Neuronal stem cell (in vitro differentiated cells): ENCODE measurements at regions not wholly inside any gene's neighbourhood (a gene's known extent, or its start where the extent isn't known, plus 50 kb on each side); places are given as distances from the start of the nearest gene placed in this dataset.
A peak's percentile ranks its signal among the peaks of the same experiment; 100 is the strongest.

ENCODE experiments used
- DNase-seq: peaks from one replicate; pipeline ENCODE4 v3.0.0-alpha.2; 2013; ENCODE audit warnings: low spot score
- H2AFZ ChIP-seq: one replicate; pipeline ENCODE4 v1.6.1; 2013; ENCODE audit warnings: mild to moderate bottlenecking, low read length, inconsistent platforms
- H2AK5ac ChIP-seq: 2 replicates; pipeline ENCODE4 v1.6.1; 2013; ENCODE audit warnings: low read depth, mild to moderate bottlenecking, inconsistent platforms, low read length, moderate library complexity, mixed read lengths
- H2BK120ac ChIP-seq: 2 replicates; pipeline ENCODE4 v1.6.1; 2013; ENCODE audit warnings: low read depth, mild to moderate bottlenecking, inconsistent platforms, low read length, moderate library complexity, mixed read lengths
- H2BK12ac ChIP-seq: one replicate; pipeline ENCODE4 v1.6.1; 2013; ENCODE audit warnings: low read length, inconsistent platforms
- H2BK15ac ChIP-seq: 2 replicates; pipeline ENCODE4 v1.6.1; 2013; ENCODE audit warnings: mild to moderate bottlenecking, low read length, inconsistent platforms, mixed read lengths
- H2BK5ac ChIP-seq: one replicate; pipeline ENCODE4 v1.6.1; 2013; ENCODE audit warnings: inconsistent platforms, mild to moderate bottlenecking, low read length, moderate library complexity
- H3K14ac ChIP-seq: one replicate; pipeline ENCODE4 v1.6.1; 2013; ENCODE audit warnings: low read length, inconsistent platforms
- H3K18ac ChIP-seq: 2 replicates; pipeline ENCODE4 v1.6.1; 2013; ENCODE audit warnings: low read length, inconsistent platforms
- H3K23ac ChIP-seq: 2 replicates; pipeline ENCODE4 v1.6.1; 2013; ENCODE audit warnings: low read depth, mild to moderate bottlenecking, mixed read lengths, low read length, inconsistent platforms; ENCODE audit not compliant: poor library complexity
- H3K27ac ChIP-seq: replicated peaks from 3 replicates; pipeline ENCODE4 v1.5.1; 2013; ENCODE audit warnings: low read length, inconsistent platforms
- H3K27me3 ChIP-seq, 3 experiments: 2 replicates each; pipeline ENCODE4 v1.6.1; 2013; ENCODE audit warnings: low read length in 3 of 3, mild to moderate bottlenecking in 2 of 3, inconsistent platforms in 1 of 3, low read depth in 1 of 3, mixed read lengths in 1 of 3, moderate library complexity in 1 of 3; ENCODE audit not compliant: control insufficient read depth in 3 of 3, insufficient read depth in 3 of 3
- H3K36me3 ChIP-seq, 2 donors: replicated peaks in 1 of 2; 2 replicates each; pipeline ENCODE4 v1.6.1; 2013; ENCODE audit warnings: low read length in 2 of 2; ENCODE audit not compliant: control insufficient read depth in 2 of 2, insufficient read depth in 2 of 2
- H3K4ac ChIP-seq: 2 replicates; pipeline ENCODE4 v1.6.1; 2013; ENCODE audit warnings: inconsistent platforms, mild to moderate bottlenecking, low read length, moderate library complexity
- H3K4me1 ChIP-seq, 2 donors: 1 replicate in 1 of 2; 2 replicates in 1 of 2; pipeline ENCODE4 v1.6.1; 2013; ENCODE audit warnings: low read length in 2 of 2, low read depth in 1 of 2; ENCODE audit not compliant: control insufficient read depth in 2 of 2, insufficient read depth in 1 of 2
- H3K4me2 ChIP-seq: one replicate; pipeline ENCODE4 v1.6.1; 2013; ENCODE audit warnings: mild to moderate bottlenecking, low read length, inconsistent platforms; ENCODE audit not compliant: insufficient read depth, poor library complexity, severe bottlenecking
- H3K4me3 ChIP-seq, 2 donors: 2 replicates each; pipeline ENCODE4 v1.5.1; 2013; ENCODE audit warnings: low read length in 2 of 2, mild to moderate bottlenecking in 2 of 2, inconsistent platforms in 1 of 2, moderate library complexity in 1 of 2
- H3K79me1 ChIP-seq: one replicate; pipeline ENCODE4 v1.6.1; 2013; ENCODE audit warnings: low read depth, mild to moderate bottlenecking, inconsistent platforms, low read length, moderate library complexity
- H3K9ac ChIP-seq: one replicate; pipeline ENCODE4 v1.6.1; 2013; ENCODE audit warnings: mild to moderate bottlenecking, low read depth, low read length, inconsistent platforms; ENCODE audit not compliant: poor library complexity
- H3K9me3 ChIP-seq, 2 donors: replicated peaks in 1 of 2; 2 replicates each; pipeline versions ENCODE3 to v1.6.1; 2013; ENCODE audit warnings: low read length in 2 of 2, mild to moderate bottlenecking in 2 of 2, inconsistent platforms in 1 of 2, low read depth in 1 of 2, mixed read lengths in 1 of 2, moderate library complexity in 1 of 2; ENCODE audit not compliant: control insufficient read depth in 2 of 2, insufficient read depth in 1 of 2
- H4K8ac ChIP-seq: one replicate; pipeline ENCODE4 v1.6.1; 2013; ENCODE audit warnings: low read depth, mild to moderate bottlenecking, inconsistent platforms, low read length, moderate library complexity
- H4K91ac ChIP-seq: one replicate; pipeline ENCODE4 v1.6.1; 2013; ENCODE audit warnings: low read length, low read depth, mild to moderate bottlenecking, inconsistent platforms; ENCODE audit not compliant: poor library complexity
- WGBS, 2 donors: extraction: QIAGEN DNeasy Blood & Tissue Kit; methylation state at CpG; one replicate each; pipeline ENCODE4 v1.1.7; 2013; ENCODE audit warnings: missing lambda C conversion rate in 2 of 2, mixed read lengths in 1 of 2; ENCODE audit not compliant: insufficient read length in 2 of 2, insufficient replicate concordance in 1 of 2; ENCODE audit errors: extremely low coverage in 2 of 2; 5-methylcytosine and 5-hydroxymethylcytosine counted together

GRCh38 chr7:10571759-10572158 lies 401.9 kb upstream of the PHF14 start:
- Histone ChIP-seq H3K9ac (no peak overlapping the region), H2AK5ac (no peak overlapping the region), H3K18ac (no peak overlapping the region), H3K79me1 (no peaks in the 10 kb centered on the region), H2AFZ (no peak overlapping the region), H3K36me3 (no peaks in the 10 kb centered on the region), H3K9me3 (no peaks in the 10 kb centered on the region), H3K14ac (no peak overlapping the region), H2BK12ac (no peak overlapping the region), H3K4me3 (no peak overlapping the region), H3K27ac (no peak overlapping the region), H4K91ac (no peak overlapping the region), H2BK15ac (no peak overlapping the region), H3K4me1 (no peaks in the 10 kb centered on the region), H2BK5ac (no peak overlapping the region), H2BK120ac (no peak overlapping the region), H3K4me2 (no peak overlapping the region), H3K23ac (no peak overlapping the region), H4K8ac (no peak overlapping the region), H3K27me3 (no peaks in the 10 kb centered on the region), H3K4ac (no peak overlapping the region)
- DNase-seq = no peak
- no CpG with 5 or more reads among the region's 1 CpG for whole genome bisulfite sequencing, 2 donors

DNA sequence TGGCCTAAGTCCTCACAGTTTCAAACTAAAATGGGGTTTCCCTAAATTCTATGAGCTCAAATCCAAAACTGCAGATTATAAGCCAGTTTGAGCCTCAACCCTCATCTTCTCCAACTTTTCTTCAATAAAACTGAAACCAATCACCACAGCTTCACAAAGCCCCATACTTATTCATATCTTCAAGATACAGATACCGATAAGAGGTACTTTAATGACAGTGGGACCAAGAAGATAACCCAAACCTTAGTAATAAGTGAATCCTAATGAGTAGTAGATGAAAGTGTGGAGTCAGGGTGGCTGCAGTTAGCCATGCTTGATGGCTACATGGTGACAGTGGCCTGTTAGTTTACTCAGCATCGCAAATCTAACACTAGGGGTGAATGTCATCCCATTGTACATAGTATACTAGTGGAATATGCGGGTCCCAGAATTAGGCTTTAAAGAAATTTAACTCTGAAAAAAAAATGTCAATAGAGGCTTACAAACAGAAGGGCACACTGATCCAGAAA lies 395.8 kb upstream of the PHF14 start:
- H3K9me3 ChIP-seq = no peaks in the 10 kb centered on the region
- no peaks in the 10 kb centered on the region for H3K79me1 ChIP-seq
- H3K23ac ChIP-seq = no peak overlapping the region
- no peak overlapping the region for H4K91ac ChIP-seq
- H2BK12ac ChIP-seq = no peak overlapping the region
- H3K4ac ChIP-seq = no peak overlapping the region
- peaks cover 0 to 2% (median 0%) of the 10 kb centered on the region in 3 experiments for H3K27me3 ChIP-seq
- DNase-seq = no peak
- no peak overlapping the region for H3K9ac ChIP-seq
- no peak overlapping the region for H2BK15ac ChIP-seq
- no peak overlapping the region for H3K4me2 ChIP-seq
- no peak overlapping the region for H4K8ac ChIP-seq
- no peak overlapping the region for H2BK5ac ChIP-seq
- H3K4me1 ChIP-seq = no peaks in the 10 kb centered on the region
- no peak overlapping the region for H3K27ac ChIP-seq
- WGBS, 2 donors = no CpG with 5 or more reads among the region's 3 CpGs
- no peak overlapping the region for H2AK5ac ChIP-seq
- H3K18ac ChIP-seq = no peak overlapping the region
- no peak overlapping the region for H3K14ac ChIP-seq
- H3K36me3 ChIP-seq = no peaks in the 10 kb centered on the region
- no peak overlapping the region for H2AFZ ChIP-seq
- no peak overlapping the region for H2BK120ac ChIP-seq
- no peak overlapping the region for H3K4me3 ChIP-seq

DNA sequence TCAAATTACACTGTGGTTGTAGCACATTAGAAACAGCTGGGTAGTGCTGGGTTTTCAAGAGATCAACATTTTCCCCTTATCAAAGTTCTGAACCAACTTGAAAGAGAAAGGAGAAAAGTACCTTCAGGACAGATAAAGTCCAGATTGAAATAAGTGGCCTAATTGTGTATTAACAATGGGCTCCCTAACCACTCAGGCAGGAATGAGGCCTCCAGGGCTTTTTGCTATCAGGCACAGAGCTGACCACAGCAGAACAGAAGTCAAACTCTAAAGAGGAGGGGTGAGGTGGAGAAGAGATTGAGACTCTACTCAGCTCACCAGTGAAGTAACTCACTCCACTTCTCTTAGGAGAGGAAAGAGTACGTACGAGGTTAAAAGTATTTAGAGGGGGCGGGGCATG lies 394.1 kb upstream of the PHF14 start:
- Histone ChIP-seq H3K14ac (no peak overlapping the region), H2AK5ac (no peak overlapping the region), H2AFZ (peak overlapping the region; percentile 28), H3K9me3 (no peaks in the 10 kb centered on the region), H3K4me3 (no peak overlapping the region), H2BK12ac (no peak overlapping the region), H4K91ac (no peak overlapping the region), H2BK5ac (no peak overlapping the region), H3K27me3 (peaks cover 0 to 2% (median 0%) of the 10 kb centered on the region in 3 experiments), H3K27ac (no peak overlapping the region), H2BK15ac (no peak overlapping the region), H3K23ac (no peak overlapping the region), H3K4ac (no peak overlapping the region), H3K9ac (no peak overlapping the region), H3K4me1 (no peaks in the 10 kb centered on the region), H2BK120ac (no peak overlapping the region), H3K4me2 (no peak overlapping the region), H3K18ac (no peak overlapping the region), H3K36me3 (no peaks in the 10 kb centered on the region), H4K8ac (no peak overlapping the region), H3K79me1 (no peaks in the 10 kb centered on the region)
- DNase-seq = peak; percentile 1
- WGBS, 2 donors = no CpG with 5 or more reads among the region's 3 CpGs

DNA sequence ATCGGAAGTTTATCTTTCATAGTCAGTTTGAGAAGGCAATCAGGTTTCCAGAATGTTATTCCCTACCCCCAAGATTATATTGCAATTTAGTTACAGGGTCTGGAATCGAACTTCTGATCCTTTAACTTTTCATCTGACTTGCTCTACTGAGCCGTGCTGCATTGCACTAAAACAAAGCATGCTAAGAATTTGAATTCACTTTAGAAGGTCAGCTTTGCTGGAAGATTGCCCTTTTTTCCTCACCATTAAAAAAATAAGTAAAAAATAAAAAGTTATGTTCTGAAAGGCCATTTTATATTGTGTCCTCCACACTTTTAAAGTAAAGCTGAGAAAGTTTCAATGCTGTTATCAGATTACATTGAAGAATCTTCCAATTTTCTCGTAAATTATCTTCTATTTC lies 388.8 kb upstream of the PHF14 start:
- no peak overlapping the region for H2BK12ac ChIP-seq
- no peak overlapping the region for H2BK120ac ChIP-seq
- no peaks in the 10 kb centered on the region for H3K9me3 ChIP-seq
- WGBS, 2 donors = no CpG with 5 or more reads among the region's 4 CpGs
- H3K9ac ChIP-seq = no peak overlapping the region
- no peak overlapping the region for H4K8ac ChIP-seq
- no peak overlapping the region for H4K91ac ChIP-seq
- no peaks in the 10 kb centered on the region for H3K27me3 ChIP-seq
- H2AFZ ChIP-seq = no peak overlapping the region
- no peak overlapping the region for H3K14ac ChIP-seq
- H3K4me1 ChIP-seq = no peaks in the 10 kb centered on the region
- H3K23ac ChIP-seq = no peak overlapping the region
- H3K79me1 ChIP-seq = no peaks in the 10 kb centered on the region
- no peak overlapping the region for H2BK5ac ChIP-seq
- no peak overlapping the region for H3K18ac ChIP-seq
- no peak overlapping the region for H3K4ac ChIP-seq
- no peak overlapping the region for H3K27ac ChIP-seq
- H3K36me3 ChIP-seq = no peaks in the 10 kb centered on the region
- H3K4me3 ChIP-seq = no peak overlapping the region
- no peak overlapping the region for H3K4me2 ChIP-seq
- no peak overlapping the region for H2AK5ac ChIP-seq
- no peak for DNase-seq
- H2BK15ac ChIP-seq = no peak overlapping the region
